Right lobe of liver (tissue), 4 donors: ENCODE measurements at regions not wholly inside any gene's neighbourhood (a gene's known extent, or its start where the extent isn't known, plus 50 kb on each side); places are given as distances from the start of the nearest gene placed in this dataset.

Source experiments
- CTCF ChIP-seq, 4 donors: fragments of 200-600 bp in 3 of 4; fragments of 450-650 bp in 1 of 4; IDR thresholded peaks; one replicate each; pipeline versions ENCODE4 v1.5.1 to v1.8.0; 2016 to 2022; ENCODE audit warnings: antibody characterized with exemption in 4 of 4, mild to moderate bottlenecking in 2 of 4
- POLR2A ChIP-seq: fragments of 450-650 bp; IDR thresholded peaks from one replicate; pipeline ENCODE4 v1.6.1; 2017; ENCODE audit warnings: antibody characterized with exemption, mild to moderate bottlenecking
- donor health status: DM: no; HTN: no; CAD: no.
- donor health status: DM: no; HTN: no; CAD: no.
- donor health status: DM: no; HTN: yes; CAD: no.

GRCh38 chr21:39105836-39106235 is 77.4 kb downstream of the PSMG1 start:
- TF ChIP-seq CTCF (IDR thresholded peaks at IDR 0.05) (no peak), POLR2A (no peak)
